ENCODE measurements at regions not wholly inside any gene's neighbourhood (a gene's known extent, or its start where the extent isn't known, plus 50 kb on each side); places are given as distances from the start of the nearest gene placed in this dataset.

GRCh38 chr2:221310730-221311129 is 261.4 kb downstream of the EPHA4 start:
- H3K9me3 ChIP-seq (ENCODE audit: insufficient read depth, low read depth, low read length), result no peaks in the 10 kb centered on the region
- H3K4me3 ChIP-seq (ENCODE audit: insufficient read depth, low read depth, low read length), result no peak overlapping the region
- no peak overlapping the region for H3K27ac Mint-ChIP-seq (ENCODE audit: unreplicated experiment)
- no peak overlapping the region for H3K27ac ChIP-seq (ENCODE audit: low read depth, low read length)
- H4K20me1 ChIP-seq (ENCODE audit: insufficient read depth, low read length), result no peaks in the 10 kb centered on the region
- no peaks in the 10 kb centered on the region for H3K9me3 Mint-ChIP-seq (ENCODE audit: unreplicated experiment)
- DNase-seq (ENCODE audit: low read depth) (no peak), FAIRE-seq (no peak)
- H3K9ac ChIP-seq (ENCODE audit: low read length), result no peak overlapping the region
- H3K36me3 Mint-ChIP-seq (ENCODE audit: low read depth, unreplicated experiment), result no peaks in the 10 kb centered on the region
- TF ChIP-seq EZH2 (IDR thresholded peaks at IDR 0.05; ENCODE audit: insufficient read depth, low read length) (no peak), CTCF (IDR thresholded peaks at IDR 0.05; ENCODE audit: insufficient read depth, low read depth, low read length) (no peak)
- no peaks in the 10 kb centered on the region for H3K4me1 Mint-ChIP-seq (ENCODE audit: low read depth, unreplicated experiment)
- H3K27me3 Mint-ChIP-seq (ENCODE audit: low read depth, unreplicated experiment), result peaks cover 8% of the 10 kb centered on the region
- H2AFZ ChIP-seq (ENCODE audit: low read depth, low read length), result no peak overlapping the region
- no peaks in the 10 kb centered on the region for H3K4me1 ChIP-seq (ENCODE audit: insufficient read depth, low read length)
- no peak overlapping the region for H3K4me3 Mint-ChIP-seq (ENCODE audit: unreplicated experiment)
- H3K4me2 ChIP-seq (ENCODE audit: low read length), result no peak overlapping the region
- no peaks in the 10 kb centered on the region for H3K36me3 ChIP-seq (ENCODE audit: insufficient read depth, low read length)
- H3K27me3 ChIP-seq (ENCODE audit: insufficient read depth, low read length), result no peaks in the 10 kb centered on the region
- no peaks in the 10 kb centered on the region for H3K79me2 ChIP-seq (ENCODE audit: insufficient read depth, low read length)

GRCh38 chr2:221312634-221313033 is 259.5 kb downstream of the EPHA4 start:
- Histone ChIP-seq H3K9ac (ENCODE audit: low read length) (no peak overlapping the region), H3K4me1 (ENCODE audit: insufficient read depth, low read length) (no peaks in the 10 kb centered on the region), H3K27ac (ENCODE audit: low read depth, low read length) (no peak overlapping the region), H3K27me3 (ENCODE audit: insufficient read depth, low read length) (no peaks in the 10 kb centered on the region), H3K4me2 (ENCODE audit: low read length) (no peak overlapping the region), H4K20me1 (ENCODE audit: insufficient read depth, low read length) (no peaks in the 10 kb centered on the region), H3K9me3 (ENCODE audit: insufficient read depth, low read depth, low read length) (no peaks in the 10 kb centered on the region), H2AFZ (ENCODE audit: low read depth, low read length) (no peak overlapping the region), H3K79me2 (ENCODE audit: insufficient read depth, low read length) (no peaks in the 10 kb centered on the region), H3K4me3 (ENCODE audit: insufficient read depth, low read depth, low read length) (no peak overlapping the region), H3K36me3 (ENCODE audit: insufficient read depth, low read length) (no peaks in the 10 kb centered on the region)
- Mint-ChIP-seq H3K27ac (ENCODE audit: unreplicated experiment) (no peak overlapping the region), H3K4me1 (ENCODE audit: low read depth, unreplicated experiment) (no peaks in the 10 kb centered on the region), H3K4me3 (ENCODE audit: unreplicated experiment) (no peak overlapping the region), H3K9me3 (ENCODE audit: unreplicated experiment) (no peaks in the 10 kb centered on the region), H3K27me3 (ENCODE audit: low read depth, unreplicated experiment) (peaks cover 10% of the 10 kb centered on the region), H3K36me3 (ENCODE audit: low read depth, unreplicated experiment) (no peaks in the 10 kb centered on the region)
- FAIRE-seq (no peak), DNase-seq (ENCODE audit: low read depth) (no peak)
- no peak for TF ChIP-seq EZH2 (IDR thresholded peaks at IDR 0.05; ENCODE audit: insufficient read depth, low read length)
- no peak for TF ChIP-seq CTCF (IDR thresholded peaks at IDR 0.05; ENCODE audit: insufficient read depth, low read depth, low read length)

- TF ChIP-seq EZH2 (IDR thresholded peaks at IDR 0.05; ENCODE audit: insufficient read depth, low read length) (no peak), CTCF (IDR thresholded peaks at IDR 0.05; ENCODE audit: insufficient read depth, low read depth, low read length) (no peak)
- FAIRE-seq (no peak), DNase-seq (ENCODE audit: low read depth) (no peak)
- Histone ChIP-seq H3K4me1 (ENCODE audit: insufficient read depth, low read length) (no peaks in the 10 kb centered on the region), H3K9ac (ENCODE audit: low read length) (no peak overlapping the region), H3K79me2 (ENCODE audit: insufficient read depth, low read length) (no peaks in the 10 kb centered on the region), H3K4me3 (ENCODE audit: insufficient read depth, low read depth, low read length) (no peak overlapping the region), H3K4me2 (ENCODE audit: low read length) (no peak overlapping the region), H3K36me3 (ENCODE audit: insufficient read depth, low read length) (no peaks in the 10 kb centered on the region), H3K27ac (ENCODE audit: low read depth, low read length) (no peak overlapping the region), H2AFZ (ENCODE audit: low read depth, low read length) (no peak overlapping the region), H4K20me1 (ENCODE audit: insufficient read depth, low read length) (no peaks in the 10 kb centered on the region), H3K27me3 (ENCODE audit: insufficient read depth, low read length) (no peaks in the 10 kb centered on the region), H3K9me3 (ENCODE audit: insufficient read depth, low read depth, low read length) (no peaks in the 10 kb centered on the region)
- peaks cover 6% of the 10 kb centered on the region for H3K27me3 Mint-ChIP-seq (ENCODE audit: low read depth, unreplicated experiment)
- no peaks in the 10 kb centered on the region for H3K9me3 Mint-ChIP-seq (ENCODE audit: unreplicated experiment)
- H3K27ac Mint-ChIP-seq (ENCODE audit: unreplicated experiment), result no peak overlapping the region
- H3K4me1 Mint-ChIP-seq (ENCODE audit: low read depth, unreplicated experiment), result no peaks in the 10 kb centered on the region
- no peaks in the 10 kb centered on the region for H3K36me3 Mint-ChIP-seq (ENCODE audit: low read depth, unreplicated experiment)
- H3K4me3 Mint-ChIP-seq (ENCODE audit: unreplicated experiment), result no peak overlapping the region
Observed at GRCh38 chr2:221314786-221315185, 257.3 kb downstream of the EPHA4 start.
